ENCODE measurements at regions not wholly inside any gene's neighbourhood (a gene's known extent, or its start where the extent isn't known, plus 50 kb on each side); places are given as distances from the start of the nearest gene placed in this dataset.

DNA sequence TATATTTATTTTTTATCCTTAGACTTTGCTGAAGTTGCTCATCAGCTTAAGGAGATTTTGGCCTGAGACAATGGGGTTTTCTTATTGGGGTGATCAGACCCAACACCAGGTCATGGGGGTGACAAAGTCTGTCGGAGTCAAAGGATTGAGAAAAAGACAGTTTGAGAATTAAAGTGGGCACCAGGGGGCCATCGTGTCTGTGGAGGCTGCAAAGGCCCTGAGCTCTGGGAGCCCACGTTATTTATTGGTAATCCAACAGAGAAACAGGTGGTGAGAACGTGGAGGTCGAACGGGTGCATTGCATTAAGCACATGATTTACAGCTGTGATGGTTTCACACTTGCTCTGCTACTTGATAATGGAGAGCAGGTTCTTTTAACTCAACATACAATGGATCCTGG, 102.5 kb upstream of the CDH10 start:
- TF ChIP-seq, protein P1, sequence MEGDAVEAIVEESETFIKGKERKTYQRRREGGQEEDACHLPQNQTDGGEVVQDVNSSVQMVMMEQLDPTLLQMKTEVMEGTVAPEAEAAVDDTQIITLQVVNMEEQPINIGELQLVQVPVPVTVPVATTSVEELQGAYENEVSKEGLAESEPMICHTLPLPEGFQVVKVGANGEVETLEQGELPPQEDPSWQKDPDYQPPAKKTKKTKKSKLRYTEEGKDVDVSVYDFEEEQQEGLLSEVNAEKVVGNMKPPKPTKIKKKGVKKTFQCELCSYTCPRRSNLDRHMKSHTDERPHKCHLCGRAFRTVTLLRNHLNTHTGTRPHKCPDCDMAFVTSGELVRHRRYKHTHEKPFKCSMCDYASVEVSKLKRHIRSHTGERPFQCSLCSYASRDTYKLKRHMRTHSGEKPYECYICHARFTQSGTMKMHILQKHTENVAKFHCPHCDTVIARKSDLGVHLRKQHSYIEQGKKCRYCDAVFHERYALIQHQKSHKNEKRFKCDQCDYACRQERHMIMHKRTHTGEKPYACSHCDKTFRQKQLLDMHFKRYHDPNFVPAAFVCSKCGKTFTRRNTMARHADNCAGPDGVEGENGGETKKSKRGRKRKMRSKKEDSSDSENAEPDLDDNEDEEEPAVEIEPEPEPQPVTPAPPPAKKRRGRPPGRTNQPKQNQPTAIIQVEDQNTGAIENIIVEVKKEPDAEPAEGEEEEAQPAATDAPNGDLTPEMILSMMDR (IDR thresholded peaks at IDR 0.05), result no peak
- TF ChIP-seq ESRRA (IDR thresholded peaks at IDR 0.05; ENCODE audit: borderline replicate concordance, low read length) (no peak), CBX2 (IDR thresholded peaks at IDR 0.05; ENCODE audit: borderline replicate concordance, low read depth) (no peak), EP300 (IDR thresholded peaks at IDR 0.05) (no peak)
